ENCODE measurements at regions not wholly inside any gene's neighbourhood (a gene's known extent, or its start where the extent isn't known, plus 50 kb on each side); places are given as distances from the start of the nearest gene placed in this dataset.

- Mint-ChIP-seq H3K4me3 (no peak overlapping the region), H3K27ac (no peak overlapping the region), H3K27me3 (ENCODE audit: low read depth) (no peaks in the 10 kb centered on the region; the same call in 1 of the 2 replicates), H3K36me3 (ENCODE audit: insufficient read depth in 1 of 3, low read depth in 3 of 3) (no peaks in the 10 kb centered on the region), H3K9me3 (no peaks in the 10 kb centered on the region; a peak in 1 of 5 replicates), H3K4me1 (0 out of 4 replicates have a peak, but pooled peaks cover 0 to 2% of the 10 kb centered on the region in 2 experiments)
- Histone ChIP-seq H2BK5ac (ENCODE audit: insufficient read length, low read length) (no peak overlapping the region), H3K23me2 (ENCODE audit: insufficient read length, low read depth, low read length, poor library complexity, severe bottlenecking) (no peaks in the 10 kb centered on the region), H2AK5ac (ENCODE audit: insufficient read length, low read length) (no peak overlapping the region), H2BK12ac (ENCODE audit: insufficient read length, low read depth, low read length) (no peak overlapping the region), H2BK120ac (ENCODE audit: low read depth, low read length, poor library complexity, severe bottlenecking) (no peak overlapping the region), H3K4ac (ENCODE audit: low read depth, low read length) (no peak overlapping the region), H3K9me3 (ENCODE audit: control insufficient read depth, low read depth, low read length) (no peaks in the 10 kb centered on the region), H4K20me1 (ENCODE audit: control insufficient read depth, insufficient read depth, insufficient read length) (no peaks in the 10 kb centered on the region), H3K14ac (ENCODE audit: insufficient read depth, low read length) (no peak overlapping the region), H3K56ac (ENCODE audit: insufficient read length, low read depth, low read length) (no peak overlapping the region), H3K79me2 (ENCODE audit: insufficient read depth, low read length) (no peaks in the 10 kb centered on the region), H3T11ph (ENCODE audit: low read length) (no peak overlapping the region), H3K18ac (ENCODE audit: insufficient read length, low read depth, low read length) (no peak overlapping the region), H3K4me1 (ENCODE audit: insufficient read depth, low read length) (no peaks in the 10 kb centered on the region), H4K5ac (ENCODE audit: insufficient read length, low read depth, low read length) (no peak overlapping the region), H3K23ac (ENCODE audit: insufficient read length, low read depth, low read length) (no peak overlapping the region), H3K27me3 (ENCODE audit: insufficient read depth, low read length) (no peaks in the 10 kb centered on the region), H2AFZ (ENCODE audit: low read length) (no peak overlapping the region), H4K8ac (replicated peaks; ENCODE audit: insufficient read length, low read depth, low read length) (no peak overlapping the region), H4K91ac (ENCODE audit: insufficient read length, low read depth, low read length) (no peak overlapping the region), H3K4me2 (ENCODE audit: insufficient read depth, insufficient read length, low read length) (no peak overlapping the region), H3K9ac (ENCODE audit: extremely low read depth, insufficient read length, low read length) (no peak overlapping the region), H3K79me1 (ENCODE audit: insufficient read depth, low read depth, low read length, poor library complexity, severe bottlenecking) (no peaks in the 10 kb centered on the region), H2BK15ac (ENCODE audit: low read depth, low read length) (no peak overlapping the region), H2BK20ac (ENCODE audit: low read depth, low read length, poor library complexity, severe bottlenecking) (no peak overlapping the region), H3K27ac (ENCODE audit: insufficient read length, low read depth, low read length) (no peak overlapping the region)
- no CpG with 5 or more reads among the region's 11 CpGs for WGBS (ENCODE audit: extremely low coverage, insufficient read length, low lambda C conversion rate)
- DNase-seq, result no peak
- TF ChIP-seq CTCF (conservative IDR thresholded peaks at IDR 0.05), result no peak
These were observed 293.3 kb upstream of the PARD3B start for GRCh38 chr2:204251998-204252376.

Data from H9 (cell line).